ENCODE measurements at regions not wholly inside any gene's neighbourhood (a gene's known extent, or its start where the extent isn't known, plus 50 kb on each side); places are given as distances from the start of the nearest gene placed in this dataset.

GRCh38 chr18:72114801-72115594 is 429.1 kb downstream of the CBLN2 start:
- no peak for TF ChIP-seq CTCF (IDR thresholded peaks at IDR 0.05)

DNA sequence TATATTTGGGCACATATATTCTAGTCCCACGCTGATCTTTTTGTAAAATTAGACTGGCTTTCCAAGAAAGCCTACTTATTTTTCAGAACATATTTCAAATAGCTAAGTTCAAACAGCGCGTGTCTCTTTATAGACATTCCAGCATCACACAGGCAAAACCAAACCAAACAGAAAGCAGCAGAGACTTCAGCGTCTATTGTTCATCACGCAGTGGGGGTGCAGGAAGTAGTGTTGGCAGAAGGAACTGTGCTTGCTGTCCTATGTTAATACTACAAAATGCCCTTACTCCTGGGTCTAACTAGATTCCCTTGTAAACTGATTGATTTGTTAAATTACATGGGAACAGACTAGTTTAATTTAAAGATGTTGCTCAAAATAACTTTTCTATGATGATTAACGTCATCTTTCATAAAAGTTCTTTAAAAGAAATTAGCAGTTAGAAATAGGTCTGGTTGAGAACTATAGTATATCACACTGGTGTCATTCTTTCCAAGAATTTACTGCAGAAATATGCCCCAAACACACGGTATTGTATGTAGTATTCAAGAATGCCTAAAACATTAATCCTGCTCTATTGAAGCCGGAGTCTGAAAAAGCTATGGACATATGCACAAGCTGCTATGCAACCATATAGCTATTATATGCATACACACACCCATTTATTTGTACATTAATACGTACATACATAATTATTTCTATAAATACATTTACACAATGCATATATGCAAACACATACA is 436.3 kb downstream of the CBLN2 start:
- no peak for TF ChIP-seq CTCF (IDR thresholded peaks at IDR 0.05)

DNA sequence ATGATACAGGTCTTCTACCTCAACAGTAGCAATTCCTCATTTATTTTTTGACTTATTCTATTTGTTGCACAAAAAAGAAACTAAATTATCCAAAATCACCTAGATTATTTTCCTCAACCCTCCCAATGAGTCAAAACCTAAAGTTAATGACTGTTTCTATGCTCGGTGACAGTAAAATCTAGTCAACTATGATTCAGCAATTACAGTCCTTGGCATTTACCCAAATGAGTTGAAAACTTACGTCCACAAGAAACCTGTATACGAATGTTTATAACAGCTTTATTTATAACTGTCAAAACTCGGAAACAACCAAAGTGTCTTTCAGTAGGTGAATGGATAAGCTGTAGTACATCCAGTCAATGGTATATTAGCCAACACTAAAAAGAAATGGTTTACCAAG is 439.3 kb downstream of the CBLN2 start:
- no peak for TF ChIP-seq CTCF (IDR thresholded peaks at IDR 0.05)

- no peak for TF ChIP-seq CTCF (IDR thresholded peaks at IDR 0.05)
Observed at GRCh38 chr18:72102412-72102811, 441.7 kb downstream of the CBLN2 start.

DNA sequence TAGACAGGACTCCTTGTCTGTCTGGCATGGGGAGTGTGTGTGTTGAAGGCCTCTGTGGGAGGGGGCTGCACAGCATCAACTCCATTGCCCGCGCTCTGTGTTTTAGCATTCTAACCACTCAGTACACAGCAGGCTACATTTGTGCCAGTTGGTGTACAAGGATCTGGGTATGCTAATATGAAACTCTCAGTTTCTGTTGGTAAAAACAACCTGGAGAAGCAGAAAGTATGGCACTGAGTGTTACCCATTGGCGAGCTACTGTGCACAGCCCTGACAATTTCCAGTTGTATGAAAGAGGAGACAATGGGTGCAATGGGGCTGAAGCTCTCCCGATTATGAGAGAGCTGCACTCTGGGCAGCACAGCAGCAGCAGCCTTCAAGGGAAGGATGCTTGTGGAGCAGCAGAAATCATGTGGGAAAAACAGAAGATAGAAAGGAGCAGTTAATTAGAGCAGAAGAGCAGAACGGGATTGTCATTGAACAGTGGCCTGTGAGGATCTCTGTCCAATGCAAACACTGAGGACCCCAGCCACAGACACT is 443.6 kb downstream of the CBLN2 start:
- no peak for TF ChIP-seq CTCF (IDR thresholded peaks at IDR 0.05)

DNA sequence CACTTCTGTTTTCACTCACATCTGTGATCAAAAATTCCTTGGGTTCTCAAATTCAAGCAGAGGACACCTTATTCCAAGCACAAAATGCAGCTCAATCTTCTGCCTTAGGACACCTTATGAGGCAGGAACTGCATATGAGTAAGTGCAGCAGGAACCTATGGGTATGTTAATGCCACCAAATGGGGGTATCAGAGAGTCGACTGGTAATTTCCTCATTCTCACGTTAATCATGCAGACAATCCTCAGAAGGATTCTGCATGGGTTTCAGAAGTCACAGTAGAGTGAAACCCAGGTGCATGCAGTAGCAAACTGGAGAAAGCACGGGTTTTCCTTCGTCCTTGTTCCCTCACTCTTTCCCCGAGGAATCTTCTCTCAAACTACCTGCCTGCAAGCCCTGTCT is 452.8 kb downstream of the CBLN2 start:
- no peak for TF ChIP-seq CTCF (IDR thresholded peaks at IDR 0.05)

DNA sequence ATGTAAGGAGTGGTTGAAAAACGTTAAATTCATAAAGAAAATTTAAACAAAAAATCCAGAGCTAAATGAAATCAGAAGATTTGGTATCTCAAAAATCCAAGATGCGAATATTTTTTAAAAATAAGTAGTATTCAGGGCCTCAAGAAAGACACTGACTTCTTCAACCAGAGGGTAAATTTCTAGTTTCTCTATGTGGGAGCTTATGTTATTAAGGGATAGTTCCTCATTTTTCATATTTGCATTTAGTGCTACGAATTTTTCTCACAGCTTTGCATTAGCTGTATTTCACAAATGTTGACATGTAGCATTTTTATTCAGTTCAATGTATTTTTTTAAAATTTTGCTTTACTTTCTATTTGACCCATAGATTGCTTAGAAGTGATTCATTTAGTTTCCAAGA is 454.7 kb downstream of the CBLN2 start:
- TF ChIP-seq CTCF (IDR thresholded peaks at IDR 0.05): no peak
